ENCODE measurements at regions not wholly inside any gene's neighbourhood (a gene's known extent, or its start where the extent isn't known, plus 50 kb on each side); places are given as distances from the start of the nearest gene placed in this dataset.

GRCh38 chr13:59425211-59425741, 738.5 kb downstream of the DIAPH3 start:
- Histone ChIP-seq H3K4me2 (ENCODE audit: insufficient read depth, insufficient read length, low read length) (no peak overlapping the region), H3T11ph (ENCODE audit: low read length) (no peak overlapping the region), H3K79me1 (ENCODE audit: insufficient read depth, low read depth, low read length, poor library complexity, severe bottlenecking) (no peaks in the 10 kb centered on the region), H2BK15ac (ENCODE audit: low read depth, low read length) (no peak overlapping the region), H4K8ac (replicated peaks; ENCODE audit: insufficient read length, low read depth, low read length) (no peak overlapping the region), H3K27me3 (ENCODE audit: insufficient read depth, low read length) (no peaks in the 10 kb centered on the region), H3K27ac (ENCODE audit: insufficient read length, low read depth, low read length) (no peak overlapping the region), H3K14ac (ENCODE audit: insufficient read depth, low read length) (no peak overlapping the region), H3K23ac (ENCODE audit: insufficient read length, low read depth, low read length) (no peak overlapping the region), H3K79me2 (ENCODE audit: insufficient read depth, low read length) (no peaks in the 10 kb centered on the region), H2BK5ac (ENCODE audit: insufficient read length, low read length) (no peak overlapping the region), H3K4ac (ENCODE audit: low read depth, low read length) (no peak overlapping the region), H2AFZ (ENCODE audit: low read length) (no peak overlapping the region), H2BK20ac (ENCODE audit: low read depth, low read length, poor library complexity, severe bottlenecking) (no peak overlapping the region), H4K20me1 (ENCODE audit: control insufficient read depth, insufficient read depth, insufficient read length) (no peaks in the 10 kb centered on the region), H2BK12ac (ENCODE audit: insufficient read length, low read depth, low read length) (no peak overlapping the region), H4K5ac (ENCODE audit: insufficient read length, low read depth, low read length) (no peak overlapping the region), H3K18ac (ENCODE audit: insufficient read length, low read depth, low read length) (no peak overlapping the region), H4K91ac (ENCODE audit: insufficient read length, low read depth, low read length) (no peak overlapping the region), H2AK5ac (ENCODE audit: insufficient read length, low read length) (no peak overlapping the region), H2BK120ac (ENCODE audit: low read depth, low read length, poor library complexity, severe bottlenecking) (no peak overlapping the region), H3K9ac (ENCODE audit: extremely low read depth, insufficient read length, low read length) (no peak overlapping the region), H3K4me1 (ENCODE audit: insufficient read depth, low read length) (peaks cover 7% of the 10 kb centered on the region; the same call in 1 of the 2 replicates), H3K9me3 (ENCODE audit: control insufficient read depth, low read depth, low read length) (no peaks in the 10 kb centered on the region), H3K23me2 (ENCODE audit: insufficient read length, low read depth, low read length, poor library complexity, severe bottlenecking) (no peaks in the 10 kb centered on the region), H3K56ac (ENCODE audit: insufficient read length, low read depth, low read length) (no peak overlapping the region)
- Mint-ChIP-seq H3K36me3 (ENCODE audit: insufficient read depth in 1 of 3, low read depth in 3 of 3) (peaks cover 0 to 33% (median 23%) of the 10 kb centered on the region in 3 experiments; a peak in 5 of 7 replicates), H3K27me3 (ENCODE audit: low read depth) (no peaks in the 10 kb centered on the region), H3K9me3 (peaks cover 26 to 31% of the 10 kb centered on the region in 2 experiments), H3K4me3 (no peak overlapping the region), H3K27ac (peak overlapping the region in 1 of 3 experiments; percentile 84; a peak in 1 of 7 replicates), H3K4me1 (peaks cover 20% of the 10 kb centered on the region in 2 experiments)
- DNase-seq = no peak
- TF ChIP-seq CTCF (conservative IDR thresholded peaks at IDR 0.05) = no peak
- WGBS (ENCODE audit: extremely low coverage, insufficient read length, low lambda C conversion rate) = no CpG with 5 or more reads among the region's 4 CpGs
